ENCODE measurements at regions not wholly inside any gene's neighbourhood (a gene's known extent, or its start where the extent isn't known, plus 50 kb on each side); places are given as distances from the start of the nearest gene placed in this dataset.

GRCh38 chr2:194271293-194271961 lies 1385.6 kb upstream of the SLC39A10 start:
- no peak for ATAC-seq (ENCODE audit: low read depth in 2 of 2)
- DNase-seq = no peak
- Mint-ChIP-seq H3K36me3 (no peaks in the 10 kb centered on the region), H3K4me1 (no peaks in the 10 kb centered on the region), H3K9me3 (no peaks in the 10 kb centered on the region), H3K27ac (no peak overlapping the region), H3K27me3 (no peaks in the 10 kb centered on the region), H3K4me3 (no peak overlapping the region)

- H3K4me1 Mint-ChIP-seq = no peaks in the 10 kb centered on the region
Measured at GRCh38 chr2:194270648-194271047, 1386.4 kb upstream of the SLC39A10 start.

GRCh38 chr2:194264586-194264985 lies 1392.4 kb upstream of the SLC39A10 start:
- no peak overlapping the region for H3K4me3 Mint-ChIP-seq
- no peak overlapping the region for H3K27ac Mint-ChIP-seq
- H3K36me3 Mint-ChIP-seq = no peaks in the 10 kb centered on the region
- no peaks in the 10 kb centered on the region for H3K9me3 Mint-ChIP-seq
- ATAC-seq (ENCODE audit: low read depth in 2 of 2) (no peak), DNase-seq (no peak)
- H3K4me1 Mint-ChIP-seq = no peaks in the 10 kb centered on the region
- H3K27me3 Mint-ChIP-seq = no peaks in the 10 kb centered on the region

More at GRCh38 chr2:194270648-194271047, 1386.4 kb upstream of the SLC39A10 start:
- ATAC-seq (ENCODE audit: low read depth in 2 of 2) = no peak
- no peak overlapping the region for H3K27ac Mint-ChIP-seq
- no peak overlapping the region for H3K4me3 Mint-ChIP-seq
- DNase-seq = no peak
- no peaks in the 10 kb centered on the region for H3K27me3 Mint-ChIP-seq
- H3K9me3 Mint-ChIP-seq = no peaks in the 10 kb centered on the region
- H3K36me3 Mint-ChIP-seq = no peaks in the 10 kb centered on the region

GRCh38 chr2:194260185-194260584 lies 1396.8 kb upstream of the SLC39A10 start:
- Mint-ChIP-seq H3K27ac (no peak overlapping the region), H3K4me1 (no peaks in the 10 kb centered on the region), H3K36me3 (no peaks in the 10 kb centered on the region), H3K9me3 (peaks cover 0 to 4% (median 0%) of the 10 kb centered on the region in 7 donors), H3K27me3 (no peaks in the 10 kb centered on the region), H3K4me3 (no peak overlapping the region)
- no peak for ATAC-seq (ENCODE audit: low read depth in 2 of 2)
- DNase-seq = no peak

- Mint-ChIP-seq H3K27ac (peak overlapping the region in 1 of 6 donors; percentile 35), H3K27me3 (no peaks in the 10 kb centered on the region), H3K4me1 (no peaks in the 10 kb centered on the region), H3K9me3 (peaks cover 0 to 7% (median 1%) of the 10 kb centered on the region in 7 donors), H3K36me3 (no peaks in the 10 kb centered on the region), H3K4me3 (no peak overlapping the region)
- DNase-seq (no peak), ATAC-seq (ENCODE audit: low read depth in 2 of 2) (no peak)
Measured at GRCh38 chr2:194257095-194257494, 1399.9 kb upstream of the SLC39A10 start.

GRCh38 chr2:194253528-194254259 lies 1403.3 kb upstream of the SLC39A10 start:
- ATAC-seq (ENCODE audit: low read depth in 2 of 2) = no peak

GRCh38 chr2:194252127-194252526 lies 1404.9 kb upstream of the SLC39A10 start:
- H3K27ac Mint-ChIP-seq = no peak overlapping the region
- H3K9me3 Mint-ChIP-seq = peaks cover 0 to 7% (median 3%) of the 10 kb centered on the region in 7 donors
- DNase-seq = no peak
- H3K36me3 Mint-ChIP-seq = no peaks in the 10 kb centered on the region
- H3K4me3 Mint-ChIP-seq = no peak overlapping the region
- no peak for ATAC-seq (ENCODE audit: low read depth in 2 of 2)
- no peaks in the 10 kb centered on the region for H3K27me3 Mint-ChIP-seq
- no peaks in the 10 kb centered on the region for H3K4me1 Mint-ChIP-seq

More at GRCh38 chr2:194253528-194254259, 1403.3 kb upstream of the SLC39A10 start:
- H3K9me3 Mint-ChIP-seq = peaks cover 0 to 7% (median 3%) of the 10 kb centered on the region in 7 donors
- no peak for DNase-seq
- no peak overlapping the region for H3K27ac Mint-ChIP-seq
- no peaks in the 10 kb centered on the region for H3K36me3 Mint-ChIP-seq
- H3K4me1 Mint-ChIP-seq = no peaks in the 10 kb centered on the region
- H3K4me3 Mint-ChIP-seq = no peak overlapping the region
- no peaks in the 10 kb centered on the region for H3K27me3 Mint-ChIP-seq

GRCh38 chr2:194232600-194232999 lies 1424.4 kb upstream of the SLC39A10 start:
- Mint-ChIP-seq H3K27ac (no peak overlapping the region), H3K36me3 (no peaks in the 10 kb centered on the region), H3K27me3 (no peaks in the 10 kb centered on the region), H3K9me3 (no peaks in the 10 kb centered on the region), H3K4me1 (no peaks in the 10 kb centered on the region), H3K4me3 (no peak overlapping the region)
- no peak for ATAC-seq (ENCODE audit: low read depth in 2 of 2)
- no peak for DNase-seq

- no peak for DNase-seq
- Mint-ChIP-seq H3K4me1 (no peaks in the 10 kb centered on the region), H3K27me3 (no peaks in the 10 kb centered on the region), H3K9me3 (no peaks in the 10 kb centered on the region), H3K27ac (no peak overlapping the region), H3K4me3 (no peak overlapping the region), H3K36me3 (no peaks in the 10 kb centered on the region)
- ATAC-seq (ENCODE audit: low read depth in 2 of 2) = no peak
Measured at GRCh38 chr2:194223218-194223617, 1433.8 kb upstream of the SLC39A10 start.

- Mint-ChIP-seq H3K4me1 (no peaks in the 10 kb centered on the region), H3K9me3 (peaks cover 0 to 1% (median 0%) of the 10 kb centered on the region in 7 donors), H3K27ac (no peak overlapping the region), H3K36me3 (no peaks in the 10 kb centered on the region), H3K4me3 (no peak overlapping the region), H3K27me3 (no peaks in the 10 kb centered on the region)
- DNase-seq = no peak
- no peak for ATAC-seq (ENCODE audit: low read depth in 2 of 2)
Measured at GRCh38 chr2:194214192-194214591, 1442.8 kb upstream of the SLC39A10 start.

- DNase-seq = no peak
- no peak overlapping the region for H3K4me3 Mint-ChIP-seq
- H3K36me3 Mint-ChIP-seq = no peaks in the 10 kb centered on the region
- ATAC-seq (ENCODE audit: low read depth in 2 of 2) = no peak
- no peaks in the 10 kb centered on the region for H3K4me1 Mint-ChIP-seq
- no peaks in the 10 kb centered on the region for H3K27me3 Mint-ChIP-seq
- no peak overlapping the region for H3K27ac Mint-ChIP-seq
- H3K9me3 Mint-ChIP-seq = peaks cover 0 to 10% (median 3%) of the 10 kb centered on the region in 7 donors
Measured at GRCh38 chr2:194205568-194206227, 1451.3 kb upstream of the SLC39A10 start.

- Mint-ChIP-seq H3K27ac (no peak overlapping the region), H3K9me3 (peaks cover 0 to 10% (median 3%) of the 10 kb centered on the region in 7 donors), H3K4me3 (no peak overlapping the region), H3K27me3 (no peaks in the 10 kb centered on the region), H3K4me1 (no peaks in the 10 kb centered on the region), H3K36me3 (no peaks in the 10 kb centered on the region)
- ATAC-seq (ENCODE audit: low read depth in 2 of 2) = no peak
- DNase-seq = no peak
Measured at GRCh38 chr2:194203898-194204297, 1453.1 kb upstream of the SLC39A10 start.

GRCh38 chr2:194182888-194183287 lies 1474.1 kb upstream of the SLC39A10 start:
- no peaks in the 10 kb centered on the region for H3K4me1 Mint-ChIP-seq
- no peaks in the 10 kb centered on the region for H3K27me3 Mint-ChIP-seq
- H3K9me3 Mint-ChIP-seq = peaks cover 0 to 5% (median 0%) of the 10 kb centered on the region in 7 donors
- DNase-seq (no peak), ATAC-seq (ENCODE audit: low read depth in 2 of 2) (no peak)
- no peaks in the 10 kb centered on the region for H3K36me3 Mint-ChIP-seq
- no peak overlapping the region for H3K4me3 Mint-ChIP-seq
- H3K27ac Mint-ChIP-seq = no peak overlapping the region

- H3K36me3 Mint-ChIP-seq = no peaks in the 10 kb centered on the region
- ATAC-seq (ENCODE audit: low read depth in 2 of 2) (no peak), DNase-seq (no peak)
- H3K27ac Mint-ChIP-seq = no peak overlapping the region
- no peaks in the 10 kb centered on the region for H3K27me3 Mint-ChIP-seq
- H3K9me3 Mint-ChIP-seq = peaks cover 0 to 10% (median 7%) of the 10 kb centered on the region in 7 donors
- no peaks in the 10 kb centered on the region for H3K4me1 Mint-ChIP-seq
- no peak overlapping the region for H3K4me3 Mint-ChIP-seq
Measured at GRCh38 chr2:194176134-194176533, 1480.9 kb upstream of the SLC39A10 start.
